Upper lobe of left lung (tissue), 4 donors: ENCODE measurements at regions not wholly inside any gene's neighbourhood (a gene's known extent, or its start where the extent isn't known, plus 50 kb on each side); places are given as distances from the start of the nearest gene placed in this dataset.

Experiments used
- POLR2A ChIP-seq, 4 donors: fragments of 450-650 bp; IDR thresholded peaks; one replicate each; pipeline ENCODE4 v1.5.1; 2016 to 2017; ENCODE audit warnings: antibody characterized with exemption in 4 of 4, mild to moderate bottlenecking in 2 of 4
- POLR2AphosphoS5 ChIP-seq, 2 donors: sonication (generic); formaldehyde crosslinking; IDR thresholded peaks; one replicate each; pipeline ENCODE4 v1.5.1; 2017; ENCODE audit warnings: antibody characterized with exemption in 2 of 2
- TF ChIP-seq, protein P1 (sequence below), 6 experiments: fragments of 450-650 bp in 4 of 6; fragments of 200-600 bp in 2 of 6; sonication (generic) in 2 of 6; IDR thresholded peaks; one replicate each; pipeline ENCODE4 v1.5.1; 2016 to 2019; ENCODE audit warnings: antibody characterized with exemption in 6 of 6

DNA sequence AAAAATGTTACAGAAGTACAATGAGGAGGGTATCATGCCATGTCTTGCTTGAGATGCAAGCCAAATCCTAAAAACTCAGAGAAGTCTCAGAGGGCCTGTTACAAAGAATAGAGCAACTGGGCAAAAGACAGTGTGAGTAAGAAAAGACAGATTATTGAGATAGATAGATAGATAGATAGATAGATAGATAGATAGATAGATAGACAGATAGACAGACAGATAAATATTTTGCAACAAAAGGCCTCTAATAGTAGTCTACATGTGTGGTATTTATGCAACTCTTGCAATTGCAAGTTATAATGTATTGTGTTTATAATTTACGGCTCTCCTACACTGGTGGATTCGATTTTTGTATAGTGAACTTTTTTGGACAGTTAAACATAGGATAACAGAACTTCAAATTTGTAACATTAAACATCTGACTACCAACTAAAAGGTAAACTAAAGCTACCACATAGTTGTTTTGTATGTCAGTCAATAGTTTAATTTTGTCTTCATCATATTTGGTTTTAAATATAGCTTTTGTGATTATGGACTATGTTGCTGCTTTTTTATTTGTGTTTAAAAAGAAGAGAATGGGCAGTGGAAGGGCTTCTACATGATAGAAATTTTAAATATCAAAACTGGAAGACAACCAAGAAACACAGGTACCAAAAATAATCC, 740.7 kb upstream of the LRRTM4 start:
- no peak for TF ChIP-seq POLR2A (IDR thresholded peaks at IDR 0.05)
- TF ChIP-seq, protein P1, sequence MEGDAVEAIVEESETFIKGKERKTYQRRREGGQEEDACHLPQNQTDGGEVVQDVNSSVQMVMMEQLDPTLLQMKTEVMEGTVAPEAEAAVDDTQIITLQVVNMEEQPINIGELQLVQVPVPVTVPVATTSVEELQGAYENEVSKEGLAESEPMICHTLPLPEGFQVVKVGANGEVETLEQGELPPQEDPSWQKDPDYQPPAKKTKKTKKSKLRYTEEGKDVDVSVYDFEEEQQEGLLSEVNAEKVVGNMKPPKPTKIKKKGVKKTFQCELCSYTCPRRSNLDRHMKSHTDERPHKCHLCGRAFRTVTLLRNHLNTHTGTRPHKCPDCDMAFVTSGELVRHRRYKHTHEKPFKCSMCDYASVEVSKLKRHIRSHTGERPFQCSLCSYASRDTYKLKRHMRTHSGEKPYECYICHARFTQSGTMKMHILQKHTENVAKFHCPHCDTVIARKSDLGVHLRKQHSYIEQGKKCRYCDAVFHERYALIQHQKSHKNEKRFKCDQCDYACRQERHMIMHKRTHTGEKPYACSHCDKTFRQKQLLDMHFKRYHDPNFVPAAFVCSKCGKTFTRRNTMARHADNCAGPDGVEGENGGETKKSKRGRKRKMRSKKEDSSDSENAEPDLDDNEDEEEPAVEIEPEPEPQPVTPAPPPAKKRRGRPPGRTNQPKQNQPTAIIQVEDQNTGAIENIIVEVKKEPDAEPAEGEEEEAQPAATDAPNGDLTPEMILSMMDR (IDR thresholded peaks at IDR 0.05) = no peak
- TF ChIP-seq POLR2AphosphoS5 (IDR thresholded peaks at IDR 0.05) = no peak
